ENCODE measurements at regions not wholly inside any gene's neighbourhood (a gene's known extent, or its start where the extent isn't known, plus 50 kb on each side); places are given as distances from the start of the nearest gene placed in this dataset.

DNA sequence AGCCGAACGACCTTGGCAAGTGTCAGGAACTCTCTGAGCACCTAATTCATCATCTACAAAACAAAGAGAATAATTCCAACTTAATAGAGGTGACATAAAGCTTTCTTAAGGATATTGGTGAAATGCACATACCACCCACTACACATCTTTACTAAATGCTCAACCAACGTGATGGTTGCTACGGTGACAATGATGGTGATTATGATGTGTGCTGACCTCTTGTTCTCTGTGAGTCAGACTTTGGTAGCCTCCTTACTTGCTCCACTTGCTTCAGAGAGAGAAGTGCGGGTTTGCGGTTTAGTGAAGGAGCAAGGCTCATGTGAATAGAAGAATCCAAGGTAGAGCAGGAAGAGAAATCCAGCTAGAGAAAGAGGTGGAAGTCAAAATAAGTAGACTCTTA lies 52.8 kb upstream of the CLNK start:
- H3K4me3 ChIP-seq (ENCODE audit: low read depth, low read length): no peak overlapping the region
- TF ChIP-seq, protein P1, sequence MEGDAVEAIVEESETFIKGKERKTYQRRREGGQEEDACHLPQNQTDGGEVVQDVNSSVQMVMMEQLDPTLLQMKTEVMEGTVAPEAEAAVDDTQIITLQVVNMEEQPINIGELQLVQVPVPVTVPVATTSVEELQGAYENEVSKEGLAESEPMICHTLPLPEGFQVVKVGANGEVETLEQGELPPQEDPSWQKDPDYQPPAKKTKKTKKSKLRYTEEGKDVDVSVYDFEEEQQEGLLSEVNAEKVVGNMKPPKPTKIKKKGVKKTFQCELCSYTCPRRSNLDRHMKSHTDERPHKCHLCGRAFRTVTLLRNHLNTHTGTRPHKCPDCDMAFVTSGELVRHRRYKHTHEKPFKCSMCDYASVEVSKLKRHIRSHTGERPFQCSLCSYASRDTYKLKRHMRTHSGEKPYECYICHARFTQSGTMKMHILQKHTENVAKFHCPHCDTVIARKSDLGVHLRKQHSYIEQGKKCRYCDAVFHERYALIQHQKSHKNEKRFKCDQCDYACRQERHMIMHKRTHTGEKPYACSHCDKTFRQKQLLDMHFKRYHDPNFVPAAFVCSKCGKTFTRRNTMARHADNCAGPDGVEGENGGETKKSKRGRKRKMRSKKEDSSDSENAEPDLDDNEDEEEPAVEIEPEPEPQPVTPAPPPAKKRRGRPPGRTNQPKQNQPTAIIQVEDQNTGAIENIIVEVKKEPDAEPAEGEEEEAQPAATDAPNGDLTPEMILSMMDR (IDR thresholded peaks at IDR 0.05; ENCODE audit: low read depth, low read length, missing control alignments): no peak
- no peak for DNase-seq (ENCODE audit: low read depth)

DNA sequence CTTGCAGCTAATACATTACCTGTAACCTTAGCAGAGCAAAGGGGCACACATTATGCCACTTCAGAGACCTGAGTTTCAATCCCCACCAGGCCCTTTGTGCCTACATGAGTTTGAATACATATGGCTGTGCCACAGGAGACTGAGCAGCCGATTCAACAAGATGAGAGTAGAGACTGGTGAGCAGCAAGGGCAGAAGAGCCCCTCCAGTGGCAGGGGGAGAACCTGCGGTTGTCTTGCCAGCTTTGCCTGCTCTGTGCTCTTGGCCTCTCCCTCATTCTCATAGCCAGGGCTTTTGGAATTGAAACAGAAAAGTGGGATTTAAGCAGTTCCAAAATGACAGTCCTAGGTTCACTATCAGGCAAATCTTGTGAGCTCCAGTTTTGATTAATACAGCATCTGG lies 52.3 kb upstream of the CLNK start:
- TF ChIP-seq, protein P1 (IDR thresholded peaks at IDR 0.05; ENCODE audit: low read depth, low read length, missing control alignments): peak; percentile 22
- no peak overlapping the region for H3K4me3 ChIP-seq (ENCODE audit: low read depth, low read length)
- DNase-seq (ENCODE audit: low read depth): no peak

DNA sequence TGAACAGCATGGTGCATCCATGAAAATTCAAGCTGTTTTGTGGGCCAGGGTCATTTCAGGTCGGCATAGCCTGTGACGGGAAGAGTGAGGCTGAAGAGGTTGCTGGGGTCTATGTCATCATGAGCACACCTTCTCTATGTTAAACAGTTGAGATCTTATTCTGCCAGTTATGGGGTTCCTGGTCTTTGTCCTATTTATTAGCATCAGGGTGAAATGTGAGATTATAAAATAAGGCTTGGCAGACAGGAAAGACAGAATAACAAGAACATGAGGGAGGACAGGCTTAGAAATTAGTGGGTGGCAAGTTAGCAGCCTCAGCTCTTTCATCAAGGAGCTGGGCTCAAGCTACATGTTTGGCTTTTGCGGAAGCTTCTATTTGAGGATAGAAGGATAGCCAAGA lies 51.7 kb upstream of the CLNK start:
- TF ChIP-seq, protein P1 (IDR thresholded peaks at IDR 0.05; ENCODE audit: low read depth, low read length, missing control alignments): no peak
- DNase-seq (ENCODE audit: low read depth): no peak
- H3K4me3 ChIP-seq (ENCODE audit: low read depth, low read length): no peak overlapping the region

DNA sequence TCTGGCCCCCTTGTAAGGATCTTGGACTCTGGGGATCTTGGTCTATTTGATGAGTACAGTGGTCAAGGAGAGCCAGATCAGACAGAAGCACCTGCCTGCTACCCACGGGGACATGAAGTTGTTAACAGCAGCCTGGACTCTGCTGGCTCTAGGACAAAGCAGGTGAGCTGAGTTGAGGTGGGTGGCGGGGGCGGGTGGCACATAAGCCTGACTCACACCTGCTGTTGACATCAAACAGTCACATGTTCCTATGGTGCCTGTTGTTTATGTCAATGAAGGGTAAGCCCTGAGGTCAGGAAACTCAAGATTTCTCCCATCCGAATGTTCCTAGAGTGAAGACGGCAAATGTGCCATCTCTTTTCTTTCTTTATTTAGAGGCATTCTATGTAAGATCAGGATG lies 50.1 kb upstream of the CLNK start:
- TF ChIP-seq, protein P1 (IDR thresholded peaks at IDR 0.05; ENCODE audit: low read depth, low read length, missing control alignments): no peak
- DNase-seq (ENCODE audit: low read depth): no peak
- no peak overlapping the region for H3K4me3 ChIP-seq (ENCODE audit: low read depth, low read length)
